A549 (cell line): ENCODE measurements at regions not wholly inside any gene's neighbourhood (a gene's known extent, or its start where the extent isn't known, plus 50 kb on each side); places are given as distances from the start of the nearest gene placed in this dataset.

Experiments
- CHD4 ChIP-seq: fragments of 200-600 bp; sonication (generic); IDR thresholded peaks from 2 replicates; pipeline ENCODE4 v1.6.1; 2016; ENCODE audit warnings: antibody characterized with exemption, mild to moderate bottlenecking, borderline replicate concordance
- CTCF ChIP-seq: fragments of >200 bp; sonication (Bioruptor Twin); formaldehyde crosslinking; IDR thresholded peaks from 3 replicates; pipeline ENCODE4 v1.5.1; 2016
- E2F6 ChIP-seq: IDR thresholded peaks from 2 replicates; pipeline ENCODE4 v1.6.1; 2012; ENCODE audit warnings: low read depth, borderline replicate concordance
- ELK1 ChIP-seq: fragments of 150-350 bp; IDR thresholded peaks from 2 replicates; pipeline ENCODE4 v1.6.1; 2014; ENCODE audit warnings: low read depth, mild to moderate bottlenecking, low read length
- EP300 ChIP-seq, 2 experiments: fragments of >200 bp; sonication (Bioruptor Twin); formaldehyde crosslinking; IDR thresholded peaks; 2 replicates in 1 of 2; 3 replicates in 1 of 2; pipeline ENCODE4 v1.6.1; 2016 to 2017
- POLR2A ChIP-seq: IDR thresholded peaks from 2 replicates; pipeline ENCODE4 v1.6.1; 2012; ENCODE audit warnings: mild to moderate bottlenecking, low read length

GRCh38 chr2:75952173-75952572 is 241.5 kb upstream of the GCFC2 start:
- no peak for TF ChIP-seq CTCF
- no peak for TF ChIP-seq ELK1
- TF ChIP-seq EP300 (IDR thresholded peaks at IDR 0.05) = no peak
- no peak for TF ChIP-seq E2F6
- TF ChIP-seq POLR2A = no peak
- TF ChIP-seq CHD4 = no peak
